Panc1 (cell line): ENCODE measurements at regions not wholly inside any gene's neighbourhood (a gene's known extent, or its start where the extent isn't known, plus 50 kb on each side); places are given as distances from the start of the nearest gene placed in this dataset.

Experiments used
- POLR2AphosphoS5 ChIP-seq: IDR thresholded peaks from 2 replicates; pipeline ENCODE4 v1.6.1; 2012; ENCODE audit warnings: mild to moderate bottlenecking, low read depth, low read length, moderate library complexity
- SIN3A ChIP-seq: IDR thresholded peaks from 2 replicates; pipeline ENCODE4 v1.6.1; 2012; ENCODE audit warnings: low read depth, mild to moderate bottlenecking, low read length, moderate library complexity, borderline replicate concordance; ENCODE audit not compliant: insufficient read depth
- TF ChIP-seq, protein P1 (sequence below): fragments of 450-650 bp; IDR thresholded peaks from 2 replicates; pipeline ENCODE4 v1.5.1; 2017; ENCODE audit warnings: mild to moderate bottlenecking
- TF ChIP-seq, protein P2 (sequence below), 2 experiments: IDR thresholded peaks; 2 replicates each; pipeline ENCODE4 v1.6.1; 2011 to 2012; ENCODE audit warnings: low read depth in 2 of 2, control low read depth in 1 of 2, low read length in 1 of 2, mild to moderate bottlenecking in 1 of 2, moderate library complexity in 1 of 2; ENCODE audit not compliant: insufficient read depth in 1 of 2

DNA sequence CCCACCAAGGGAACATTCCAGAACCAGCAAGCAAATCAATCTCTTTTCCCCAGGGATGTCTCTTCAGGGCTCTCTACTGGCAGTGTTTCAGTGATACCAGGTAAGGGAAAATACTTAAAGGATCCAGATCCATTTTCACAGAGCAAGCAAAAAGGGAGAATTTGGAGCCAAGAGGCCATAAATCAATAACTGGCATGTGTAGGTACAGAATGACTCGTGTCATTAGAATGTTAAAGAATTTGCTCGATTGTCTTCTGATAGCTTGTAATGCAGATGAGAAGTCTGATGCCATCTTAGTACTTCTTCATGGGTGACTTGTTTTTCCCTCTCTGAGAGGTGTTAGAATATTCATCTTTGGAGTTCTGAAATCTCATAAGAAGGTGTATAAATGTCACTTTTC is 242.9 kb downstream of the KTN1 start:
- TF ChIP-seq, protein P1, sequence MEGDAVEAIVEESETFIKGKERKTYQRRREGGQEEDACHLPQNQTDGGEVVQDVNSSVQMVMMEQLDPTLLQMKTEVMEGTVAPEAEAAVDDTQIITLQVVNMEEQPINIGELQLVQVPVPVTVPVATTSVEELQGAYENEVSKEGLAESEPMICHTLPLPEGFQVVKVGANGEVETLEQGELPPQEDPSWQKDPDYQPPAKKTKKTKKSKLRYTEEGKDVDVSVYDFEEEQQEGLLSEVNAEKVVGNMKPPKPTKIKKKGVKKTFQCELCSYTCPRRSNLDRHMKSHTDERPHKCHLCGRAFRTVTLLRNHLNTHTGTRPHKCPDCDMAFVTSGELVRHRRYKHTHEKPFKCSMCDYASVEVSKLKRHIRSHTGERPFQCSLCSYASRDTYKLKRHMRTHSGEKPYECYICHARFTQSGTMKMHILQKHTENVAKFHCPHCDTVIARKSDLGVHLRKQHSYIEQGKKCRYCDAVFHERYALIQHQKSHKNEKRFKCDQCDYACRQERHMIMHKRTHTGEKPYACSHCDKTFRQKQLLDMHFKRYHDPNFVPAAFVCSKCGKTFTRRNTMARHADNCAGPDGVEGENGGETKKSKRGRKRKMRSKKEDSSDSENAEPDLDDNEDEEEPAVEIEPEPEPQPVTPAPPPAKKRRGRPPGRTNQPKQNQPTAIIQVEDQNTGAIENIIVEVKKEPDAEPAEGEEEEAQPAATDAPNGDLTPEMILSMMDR = no peak
- TF ChIP-seq SIN3A (no peak), POLR2AphosphoS5 (no peak)
- TF ChIP-seq, protein P2, sequence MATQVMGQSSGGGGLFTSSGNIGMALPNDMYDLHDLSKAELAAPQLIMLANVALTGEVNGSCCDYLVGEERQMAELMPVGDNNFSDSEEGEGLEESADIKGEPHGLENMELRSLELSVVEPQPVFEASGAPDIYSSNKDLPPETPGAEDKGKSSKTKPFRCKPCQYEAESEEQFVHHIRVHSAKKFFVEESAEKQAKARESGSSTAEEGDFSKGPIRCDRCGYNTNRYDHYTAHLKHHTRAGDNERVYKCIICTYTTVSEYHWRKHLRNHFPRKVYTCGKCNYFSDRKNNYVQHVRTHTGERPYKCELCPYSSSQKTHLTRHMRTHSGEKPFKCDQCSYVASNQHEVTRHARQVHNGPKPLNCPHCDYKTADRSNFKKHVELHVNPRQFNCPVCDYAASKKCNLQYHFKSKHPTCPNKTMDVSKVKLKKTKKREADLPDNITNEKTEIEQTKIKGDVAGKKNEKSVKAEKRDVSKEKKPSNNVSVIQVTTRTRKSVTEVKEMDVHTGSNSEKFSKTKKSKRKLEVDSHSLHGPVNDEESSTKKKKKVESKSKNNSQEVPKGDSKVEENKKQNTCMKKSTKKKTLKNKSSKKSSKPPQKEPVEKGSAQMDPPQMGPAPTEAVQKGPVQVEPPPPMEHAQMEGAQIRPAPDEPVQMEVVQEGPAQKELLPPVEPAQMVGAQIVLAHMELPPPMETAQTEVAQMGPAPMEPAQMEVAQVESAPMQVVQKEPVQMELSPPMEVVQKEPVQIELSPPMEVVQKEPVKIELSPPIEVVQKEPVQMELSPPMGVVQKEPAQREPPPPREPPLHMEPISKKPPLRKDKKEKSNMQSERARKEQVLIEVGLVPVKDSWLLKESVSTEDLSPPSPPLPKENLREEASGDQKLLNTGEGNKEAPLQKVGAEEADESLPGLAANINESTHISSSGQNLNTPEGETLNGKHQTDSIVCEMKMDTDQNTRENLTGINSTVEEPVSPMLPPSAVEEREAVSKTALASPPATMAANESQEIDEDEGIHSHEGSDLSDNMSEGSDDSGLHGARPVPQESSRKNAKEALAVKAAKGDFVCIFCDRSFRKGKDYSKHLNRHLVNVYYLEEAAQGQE (IDR thresholded peaks at IDR 0.05; ENCODE audit: insufficient read depth in 1 of 2, low read depth in 2 of 2, low read length in 1 of 2) = no peak
